SK-N-MC (cell line): ENCODE measurements at regions not wholly inside any gene's neighbourhood (a gene's known extent, or its start where the extent isn't known, plus 50 kb on each side); places are given as distances from the start of the nearest gene placed in this dataset.
"Not testable (repeated sequence)": the region's sequence is repeated elsewhere in the genome, so short reads cannot be mapped to it uniquely, and the experiment has no call there.

Experiments
- DNase-seq: peaks from one replicate; pipeline ENCODE4 v3.0.0-alpha.2; 2011; ENCODE audit warnings: low read depth, low spot score
- H3K27ac ChIP-seq: fragments of 200-600 bp; sonication (generic); 2 replicates; pipeline ENCODE4 v1.5.1; 2016; ENCODE audit warnings: mixed run types
- H3K36me3 ChIP-seq: fragments of 200-600 bp; sonication (generic); 2 replicates; pipeline ENCODE4 v1.6.1; 2017; ENCODE audit warnings: antibody characterized with exemption, low read length, mixed read lengths; ENCODE audit not compliant: insufficient read depth
- H3K4me3 ChIP-seq: fragments of 200-600 bp; sonication (generic); 2 replicates; pipeline ENCODE4 v1.5.1; 2016
- H3K9ac ChIP-seq: fragments of 200-600 bp; sonication (generic); 2 replicates; pipeline ENCODE4 v1.8.0; 2017; ENCODE audit warnings: mixed run types, mixed read lengths; ENCODE audit not compliant: insufficient read length
- H3K9me3 ChIP-seq: fragments of 200-600 bp; sonication (generic); 2 replicates; pipeline ENCODE4 v1.6.1; 2017; ENCODE audit warnings: low read depth, mild to moderate bottlenecking, antibody characterized with exemption, low read length, moderate library complexity, mixed read lengths
- EZH2 ChIP-seq: fragments of 200-600 bp; sonication (generic); IDR thresholded peaks from one replicate; pipeline ENCODE4 v1.6.1; 2017; ENCODE audit warnings: antibody characterized with exemption
- FOXP2 ChIP-seq: optimal IDR thresholded peaks from 2 replicates; pipeline ENCODE3; 2011; ENCODE audit warnings: mild to moderate bottlenecking, moderate library complexity; ENCODE audit not compliant: insufficient read depth; ENCODE audit errors: extremely low read length, control extremely low read depth
- POLR2AphosphoS5 ChIP-seq: IDR thresholded peaks from 2 replicates; pipeline ENCODE4 v1.6.1; 2012; ENCODE audit warnings: mild to moderate bottlenecking, low read depth, low read length, borderline replicate concordance

DNA sequence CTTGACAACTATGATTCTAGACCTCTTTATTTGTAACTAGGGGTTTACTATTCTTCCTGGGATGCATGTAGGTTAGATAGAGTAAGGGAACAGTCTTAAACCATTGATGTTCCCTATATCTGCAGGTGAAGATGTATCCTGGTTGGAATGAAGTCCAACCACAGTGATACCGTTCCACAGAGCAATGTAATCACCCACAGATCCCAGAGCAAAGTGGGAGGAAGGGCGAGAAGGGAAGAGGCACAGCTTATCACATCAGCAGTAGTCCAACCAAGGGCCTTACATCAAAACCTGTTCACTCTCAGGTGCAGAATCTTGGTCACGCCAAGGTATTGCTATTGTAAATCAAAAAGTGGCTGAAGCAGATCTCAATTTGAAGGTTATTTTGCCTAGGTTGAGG lies 61.8 kb upstream of the LIPC start:
- no peaks in the 10 kb centered on the region for H3K36me3 ChIP-seq
- no peak for TF ChIP-seq FOXP2
- no peak for TF ChIP-seq EZH2
- no peak for TF ChIP-seq POLR2AphosphoS5
- no peak for DNase-seq
- H3K4me3 ChIP-seq = no peak overlapping the region
- no peaks in the 10 kb centered on the region for H3K9me3 ChIP-seq
- H3K9ac ChIP-seq = no peak overlapping the region
- H3K27ac ChIP-seq = no peak overlapping the region

DNA sequence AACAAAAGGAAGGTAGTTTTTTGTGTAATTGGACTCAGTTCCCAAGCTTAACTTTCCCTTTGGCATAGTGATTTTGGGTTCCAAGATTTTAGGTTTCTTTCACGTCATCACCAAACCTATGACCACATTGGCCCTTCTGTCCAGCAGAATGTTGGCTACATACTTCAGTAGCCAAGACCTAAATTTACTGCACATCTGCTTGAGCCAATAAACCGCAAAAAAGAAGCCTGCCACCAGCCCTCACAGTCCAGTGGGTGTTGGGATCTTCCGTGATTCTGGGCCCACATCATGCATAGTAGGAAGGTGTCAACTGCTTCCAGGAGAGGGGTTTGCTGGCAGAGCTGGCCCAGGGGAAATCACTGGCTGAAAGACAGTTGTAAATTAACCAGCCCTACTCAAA lies 57.6 kb upstream of the LIPC start:
- Histone ChIP-seq H3K27ac (no peak overlapping the region), H3K9me3 (no peaks in the 10 kb centered on the region), H3K4me3 (no peak overlapping the region), H3K36me3 (no peaks in the 10 kb centered on the region), H3K9ac (no peak overlapping the region)
- no peak for DNase-seq
- no peak for TF ChIP-seq POLR2AphosphoS5
- no peak for TF ChIP-seq FOXP2
- TF ChIP-seq EZH2 = no peak

DNA sequence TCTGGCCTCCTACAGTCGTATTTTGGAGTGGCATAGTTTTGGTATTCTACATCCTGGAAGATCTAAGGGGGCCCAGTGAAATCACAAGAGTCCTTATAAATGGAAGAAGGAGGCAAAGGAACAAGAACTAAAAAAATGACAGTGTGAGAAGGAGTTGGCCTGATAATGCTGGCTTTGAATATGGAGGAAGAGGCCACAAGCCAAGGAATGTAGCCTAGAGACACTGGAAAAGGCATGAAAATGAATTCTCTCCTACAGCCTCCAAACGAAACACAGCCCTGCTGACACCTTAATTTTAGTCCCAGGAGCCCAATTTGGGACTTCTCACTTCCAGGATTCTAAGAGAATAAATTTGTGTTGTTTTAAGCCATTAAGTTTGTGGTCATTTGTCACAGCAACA lies 54.6 kb upstream of the LIPC start:
- no peak overlapping the region for H3K9ac ChIP-seq
- no peak for DNase-seq
- no peak overlapping the region for H3K27ac ChIP-seq
- no peak overlapping the region for H3K4me3 ChIP-seq
- H3K9me3 ChIP-seq = no peaks in the 10 kb centered on the region
- no peaks in the 10 kb centered on the region for H3K36me3 ChIP-seq
- TF ChIP-seq FOXP2 = no peak
- TF ChIP-seq POLR2AphosphoS5 = no peak
- no peak for TF ChIP-seq EZH2

DNA sequence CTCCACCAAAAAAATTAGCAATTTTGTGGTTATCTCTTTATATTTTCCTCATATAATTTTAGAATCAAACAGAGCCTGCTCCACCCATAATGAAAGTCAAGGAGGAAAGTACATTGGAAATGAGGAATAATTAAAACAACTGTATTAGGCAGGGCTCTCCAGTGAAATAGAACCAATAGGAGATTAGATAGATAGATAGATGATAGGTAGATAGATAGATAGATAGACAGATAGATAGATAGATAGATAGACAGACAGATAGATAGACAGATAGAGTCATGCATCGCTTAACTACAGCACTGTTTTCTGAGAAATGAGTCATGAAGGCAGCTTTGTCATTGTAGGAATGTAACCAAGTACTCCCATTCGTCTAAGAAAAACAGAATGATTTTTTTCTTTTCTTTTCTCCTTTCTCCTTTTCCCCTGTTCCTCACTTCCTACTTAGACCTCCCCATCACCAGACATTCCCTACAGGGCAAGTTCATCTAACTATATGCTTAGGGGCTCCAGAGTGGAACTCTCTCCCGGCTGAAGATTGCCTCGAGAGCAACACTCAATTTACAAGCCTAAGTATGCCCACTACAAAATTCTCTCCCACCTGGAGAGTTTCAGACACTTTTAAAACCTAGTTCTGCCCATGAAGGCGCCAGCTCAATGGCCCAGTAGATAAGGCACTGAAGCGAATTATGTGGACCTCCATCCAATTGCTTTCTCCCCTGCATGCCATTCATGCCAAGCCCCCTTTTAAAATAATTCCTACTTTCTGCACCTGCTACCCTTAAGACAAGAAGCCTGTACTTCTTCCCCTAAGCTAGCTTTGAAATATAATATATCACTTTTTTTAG lies 53.3 kb upstream of the LIPC start:
- Histone ChIP-seq H3K36me3 (no peaks in the 10 kb centered on the region), H3K27ac (no peak overlapping the region), H3K4me3 (no peak overlapping the region), H3K9me3 (no peaks in the 10 kb centered on the region), H3K9ac (no peak overlapping the region)
- TF ChIP-seq POLR2AphosphoS5 (no peak), EZH2 (no peak), FOXP2 (no peak)
- DNase-seq = no peak

DNA sequence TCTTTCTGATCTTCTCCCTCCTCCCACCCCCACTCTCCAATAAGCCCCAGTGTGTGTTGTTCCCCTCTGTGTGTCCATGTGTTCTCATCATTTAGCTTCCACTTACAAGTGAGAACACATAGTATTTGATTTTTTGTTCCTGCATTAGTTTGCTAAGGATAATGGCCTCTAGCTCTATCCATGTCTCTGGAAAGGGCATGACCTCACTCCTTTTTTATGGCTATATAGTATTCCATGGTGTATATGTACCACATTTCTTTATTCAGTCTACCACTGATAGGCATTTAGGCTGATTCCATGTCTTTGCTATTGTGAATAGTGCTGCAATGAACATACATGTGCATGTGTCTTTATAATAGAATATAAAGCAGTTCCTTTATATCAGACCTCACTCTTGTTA lies 52.3 kb upstream of the LIPC start:
- DNase-seq, H3K9ac ChIP-seq, H3K9me3 ChIP-seq, H3K27ac ChIP-seq, H3K36me3 ChIP-seq, H3K4me3 ChIP-seq: not testable (repeated sequence)

DNA sequence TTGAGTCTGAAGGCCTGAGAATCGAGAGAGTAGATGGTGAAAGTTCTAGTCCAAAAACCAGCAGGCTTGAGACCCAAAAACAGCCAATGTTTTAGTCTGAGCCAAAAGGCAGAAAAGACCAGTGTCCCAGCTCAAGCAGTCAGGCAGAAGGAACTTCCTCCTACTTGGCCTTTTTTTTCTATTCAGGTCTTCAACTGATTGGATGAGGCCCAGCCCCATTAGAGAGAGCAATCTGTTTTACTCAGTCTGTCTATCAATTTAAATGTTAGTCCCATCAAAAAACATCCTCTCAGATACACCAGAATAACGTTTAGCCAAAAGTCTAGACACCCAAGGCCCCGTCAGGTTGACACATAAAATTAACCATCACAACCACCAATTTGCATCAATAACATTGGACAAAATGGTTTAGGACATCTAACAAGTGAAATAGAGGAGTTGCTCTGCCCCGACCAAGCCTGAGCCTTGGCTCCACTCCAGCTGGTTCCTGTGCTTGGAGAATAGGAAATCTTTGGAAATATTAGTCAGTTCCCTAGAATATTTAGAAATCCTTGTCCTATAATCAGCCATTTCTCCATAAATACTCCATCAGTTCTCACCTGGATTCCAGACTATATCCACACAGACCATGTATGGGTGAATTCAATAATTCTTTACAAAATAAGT lies 51.4 kb upstream of the LIPC start:
- Histone ChIP-seq H3K27ac (no peak overlapping the region), H3K9me3 (no peaks in the 10 kb centered on the region), H3K9ac (no peak overlapping the region), H3K36me3 (no peaks in the 10 kb centered on the region), H3K4me3 (no peak overlapping the region)
- TF ChIP-seq POLR2AphosphoS5 = no peak
- no peak for DNase-seq

DNA sequence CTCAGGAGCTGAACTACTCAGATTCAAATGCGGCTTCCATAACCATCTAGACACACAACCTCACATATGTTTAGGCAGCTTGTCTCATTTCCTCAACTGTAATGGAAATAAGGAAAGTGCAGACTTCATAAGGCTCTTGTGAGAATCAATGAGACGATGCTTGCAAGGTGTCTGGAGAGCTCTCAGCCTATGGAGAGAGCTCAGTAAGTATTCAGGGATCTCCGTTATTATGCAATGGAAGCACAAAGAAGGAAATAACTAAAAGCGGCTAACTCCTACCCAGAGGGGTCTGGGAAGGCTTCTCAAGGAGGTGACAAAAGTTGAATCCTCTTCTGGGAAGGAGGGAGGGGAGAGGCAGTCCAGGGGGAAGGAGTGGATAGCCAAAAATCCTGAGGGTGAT lies 50.1 kb upstream of the LIPC start:
- Histone ChIP-seq H3K9ac (no peak overlapping the region), H3K9me3 (no peaks in the 10 kb centered on the region), H3K36me3 (no peaks in the 10 kb centered on the region), H3K4me3 (no peak overlapping the region), H3K27ac (no peak overlapping the region)
- TF ChIP-seq POLR2AphosphoS5 = no peak
- TF ChIP-seq FOXP2 = no peak
- no peak for TF ChIP-seq EZH2
- no peak for DNase-seq
